RWPE2 (cell line): ENCODE measurements at regions not wholly inside any gene's neighbourhood (a gene's known extent, or its start where the extent isn't known, plus 50 kb on each side); places are given as distances from the start of the nearest gene placed in this dataset.

Experiments used
- ATAC-seq: fragments of 200-7000 bp; cut with Tn5 transposase; 3 replicates; pipeline ENCODE4 v1.9.1; 2021; ENCODE audit warnings: low read depth
- DNase-seq: peaks from one replicate; pipeline ENCODE4 v3.0.0-alpha.2; 2020; ENCODE audit warnings: low spot score
- H3K27ac ChIP-seq: fragments of 450-650 bp; 2 replicates; pipeline ENCODE4 v1.5.1; 2017; ENCODE audit warnings: mild to moderate bottlenecking; ENCODE audit not compliant: poor library complexity, severe bottlenecking
- H3K27me3 ChIP-seq: fragments of 250-450 bp; sonication (Bioruptor Pico); 2 replicates; pipeline ENCODE4 v1.5.1; 2021; ENCODE audit warnings: mild to moderate bottlenecking, moderate library complexity; ENCODE audit not compliant: insufficient read depth, poor library complexity, severe bottlenecking
- H3K36me3 ChIP-seq: fragments of 250-450 bp; sonication (Bioruptor Pico); 2 replicates; pipeline ENCODE4 v1.5.1; 2020; ENCODE audit warnings: low read depth, mild to moderate bottlenecking, moderate library complexity
- H3K4me1 ChIP-seq: fragments of 250-450 bp; sonication (Bioruptor Pico); 2 replicates; pipeline ENCODE4 v1.5.1; 2021; ENCODE audit warnings: mild to moderate bottlenecking, moderate library complexity; ENCODE audit not compliant: insufficient read depth, poor library complexity, severe bottlenecking
- H3K4me3 ChIP-seq: fragments of 250-450 bp; sonication (Bioruptor Pico); 2 replicates; pipeline ENCODE4 v1.5.1; 2021; ENCODE audit warnings: mild to moderate bottlenecking, moderate library complexity; ENCODE audit not compliant: severe bottlenecking
- H3K9me3 ChIP-seq: fragments of 250-450 bp; sonication (Bioruptor Pico); 2 replicates; pipeline ENCODE4 v1.5.1; 2021; ENCODE audit warnings: mild to moderate bottlenecking, moderate library complexity; ENCODE audit not compliant: severe bottlenecking
- TF ChIP-seq, protein P1 (sequence below): fragments of 450-650 bp; IDR thresholded peaks from one replicate; pipeline ENCODE4 v1.5.1; 2017; ENCODE audit warnings: mild to moderate bottlenecking, moderate library complexity; ENCODE audit not compliant: poor library complexity, severe bottlenecking

DNA sequence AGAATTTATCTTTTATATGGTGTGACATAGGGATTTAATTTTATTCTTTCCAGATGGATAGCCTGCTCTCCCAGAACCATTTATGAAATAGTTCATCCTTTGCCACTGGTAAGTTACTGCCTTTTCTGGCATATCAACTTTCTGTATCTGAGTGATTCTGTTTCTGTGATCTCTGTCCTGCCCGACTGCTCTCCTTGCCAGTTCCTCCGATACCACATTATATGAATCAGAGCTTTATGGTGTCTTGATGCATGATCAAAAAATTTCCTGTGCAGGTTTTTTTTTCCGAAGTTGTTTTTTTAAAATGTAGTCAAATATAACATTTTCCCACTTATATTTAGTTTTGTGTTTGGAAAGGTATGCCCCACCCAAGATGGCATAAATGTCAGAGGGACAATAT lies 242.5 kb downstream of the CYP26B1 start:
- Histone ChIP-seq H3K36me3 (no peaks in the 10 kb centered on the region), H3K9me3 (no peaks in the 10 kb centered on the region), H3K4me1 (no peaks in the 10 kb centered on the region), H3K27ac (no peak overlapping the region), H3K4me3 (no peak overlapping the region), H3K27me3 (no peaks in the 10 kb centered on the region)
- DNase-seq: no peak
- ATAC-seq: no peak
- TF ChIP-seq, protein P1, sequence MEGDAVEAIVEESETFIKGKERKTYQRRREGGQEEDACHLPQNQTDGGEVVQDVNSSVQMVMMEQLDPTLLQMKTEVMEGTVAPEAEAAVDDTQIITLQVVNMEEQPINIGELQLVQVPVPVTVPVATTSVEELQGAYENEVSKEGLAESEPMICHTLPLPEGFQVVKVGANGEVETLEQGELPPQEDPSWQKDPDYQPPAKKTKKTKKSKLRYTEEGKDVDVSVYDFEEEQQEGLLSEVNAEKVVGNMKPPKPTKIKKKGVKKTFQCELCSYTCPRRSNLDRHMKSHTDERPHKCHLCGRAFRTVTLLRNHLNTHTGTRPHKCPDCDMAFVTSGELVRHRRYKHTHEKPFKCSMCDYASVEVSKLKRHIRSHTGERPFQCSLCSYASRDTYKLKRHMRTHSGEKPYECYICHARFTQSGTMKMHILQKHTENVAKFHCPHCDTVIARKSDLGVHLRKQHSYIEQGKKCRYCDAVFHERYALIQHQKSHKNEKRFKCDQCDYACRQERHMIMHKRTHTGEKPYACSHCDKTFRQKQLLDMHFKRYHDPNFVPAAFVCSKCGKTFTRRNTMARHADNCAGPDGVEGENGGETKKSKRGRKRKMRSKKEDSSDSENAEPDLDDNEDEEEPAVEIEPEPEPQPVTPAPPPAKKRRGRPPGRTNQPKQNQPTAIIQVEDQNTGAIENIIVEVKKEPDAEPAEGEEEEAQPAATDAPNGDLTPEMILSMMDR: no peak

GRCh38 chr2:71903841-71904240 lies 243.8 kb downstream of the CYP26B1 start:
- Histone ChIP-seq H3K9me3 (no peaks in the 10 kb centered on the region), H3K4me3 (no peak overlapping the region), H3K36me3 (no peaks in the 10 kb centered on the region), H3K4me1 (no peaks in the 10 kb centered on the region), H3K27ac (no peak overlapping the region), H3K27me3 (no peaks in the 10 kb centered on the region)
- ATAC-seq (no peak), DNase-seq (no peak)
- TF ChIP-seq, protein P1: no peak

DNA sequence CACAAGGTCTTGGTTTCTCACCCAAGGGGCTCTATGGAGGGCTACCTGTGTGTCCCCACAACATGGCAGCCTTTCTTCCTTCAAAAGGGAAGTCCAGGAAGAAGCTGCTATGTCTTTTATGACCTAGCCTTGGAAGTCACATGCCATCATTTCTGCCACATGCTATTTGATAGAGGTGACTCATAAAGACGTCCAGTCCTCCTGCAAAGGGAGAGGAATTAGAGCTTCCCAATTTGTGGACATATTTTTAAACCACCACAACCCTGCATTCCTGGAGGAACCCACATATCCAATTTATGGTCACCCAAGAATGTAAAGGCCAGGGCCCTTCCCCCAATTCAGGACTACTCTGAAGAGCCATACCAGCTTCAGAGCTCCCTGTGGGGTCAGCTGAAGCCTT lies 246.2 kb downstream of the CYP26B1 start:
- TF ChIP-seq, protein P1: no peak
- Histone ChIP-seq H3K36me3 (no peaks in the 10 kb centered on the region), H3K9me3 (no peaks in the 10 kb centered on the region), H3K27ac (no peak overlapping the region), H3K4me3 (no peak overlapping the region), H3K27me3 (no peaks in the 10 kb centered on the region), H3K4me1 (no peaks in the 10 kb centered on the region)
- ATAC-seq (no peak), DNase-seq (no peak)

GRCh38 chr2:71898851-71899681 lies 248.6 kb downstream of the CYP26B1 start:
- H3K4me1 ChIP-seq: no peaks in the 10 kb centered on the region
- H3K9me3 ChIP-seq: no peaks in the 10 kb centered on the region
- no peaks in the 10 kb centered on the region for H3K36me3 ChIP-seq
- TF ChIP-seq, protein P1: no peak
- H3K27ac ChIP-seq: no peak overlapping the region
- ATAC-seq: no peak
- no peak for DNase-seq
- no peaks in the 10 kb centered on the region for H3K27me3 ChIP-seq
- H3K4me3 ChIP-seq: no peak overlapping the region

- no peaks in the 10 kb centered on the region for H3K4me1 ChIP-seq
- ATAC-seq: no peak
- H3K4me3 ChIP-seq: no peak overlapping the region
- DNase-seq: no peak
- H3K27ac ChIP-seq: no peak overlapping the region
- TF ChIP-seq, protein P1: no peak
- no peaks in the 10 kb centered on the region for H3K27me3 ChIP-seq
- H3K36me3 ChIP-seq: no peaks in the 10 kb centered on the region
- H3K9me3 ChIP-seq: no peaks in the 10 kb centered on the region
Measured at GRCh38 chr2:71898375-71898774, 249.3 kb downstream of the CYP26B1 start.
